NCI-H1436 treated with DMSO at 0.1 percent for 48 hours (cell line): ENCODE measurements at regions not wholly inside any gene's neighbourhood (a gene's known extent, or its start where the extent isn't known, plus 50 kb on each side); places are given as distances from the start of the nearest gene placed in this dataset.

ENCODE experiments used
- DNase-seq: peaks from one replicate; lab custom pipeline; 2025; lab: John Stamatoyannopoulos, UW

GRCh38 chr10:128711806-128712205, 585.6 kb upstream of the MKI67 start:
- DNase-seq: no peak

GRCh38 chr10:128712661-128713400, 586.6 kb upstream of the MKI67 start:
- no peak for DNase-seq

GRCh38 chr10:128713471-128713870, 587.2 kb upstream of the MKI67 start:
- no peak for DNase-seq

GRCh38 chr10:128713874-128714570, 587.8 kb upstream of the MKI67 start:
- DNase-seq: no peak

- DNase-seq: no peak
Measured at GRCh38 chr10:128714644-128715415, 588.6 kb upstream of the MKI67 start.

- DNase-seq: no peak
Measured at GRCh38 chr10:128716181-128716580, 590.0 kb upstream of the MKI67 start.

- no peak for DNase-seq
Measured at GRCh38 chr10:128721963-128722445, 595.8 kb upstream of the MKI67 start.

GRCh38 chr10:128722947-128723346, 596.7 kb upstream of the MKI67 start:
- no peak for DNase-seq

- DNase-seq: no peak
Measured at GRCh38 chr10:128723631-128724205, 597.5 kb upstream of the MKI67 start.

- DNase-seq: no peak
Measured at GRCh38 chr10:128725531-128725930, 599.3 kb upstream of the MKI67 start.

GRCh38 chr10:128727114-128727513, 600.9 kb upstream of the MKI67 start:
- no peak for DNase-seq

- DNase-seq: no peak
Measured at GRCh38 chr10:128729910-128730420, 603.7 kb upstream of the MKI67 start.

- DNase-seq: no peak
Measured at GRCh38 chr10:128730922-128731321, 604.7 kb upstream of the MKI67 start.

GRCh38 chr10:128734161-128734560, 607.9 kb upstream of the MKI67 start:
- DNase-seq: no peak

- DNase-seq: no peak
Measured at GRCh38 chr10:128734734-128735133, 608.5 kb upstream of the MKI67 start.

GRCh38 chr10:128735996-128736395, 609.8 kb upstream of the MKI67 start:
- no peak for DNase-seq

- DNase-seq: no peak
Measured at GRCh38 chr10:128738386-128738915, 612.2 kb upstream of the MKI67 start.

GRCh38 chr10:128739930-128740329, 613.7 kb upstream of the MKI67 start:
- DNase-seq: no peak

- DNase-seq: no peak
Measured at GRCh38 chr10:128741180-128741579, 615.0 kb upstream of the MKI67 start.

GRCh38 chr10:128741680-128742079, 615.5 kb upstream of the MKI67 start:
- DNase-seq: no peak

GRCh38 chr10:128744092-128744491, 617.9 kb upstream of the MKI67 start:
- no peak for DNase-seq

GRCh38 chr10:128744811-128745305, 618.6 kb upstream of the MKI67 start:
- DNase-seq: no peak
